Nephron (organoid): ENCODE measurements at regions not wholly inside any gene's neighbourhood (a gene's known extent, or its start where the extent isn't known, plus 50 kb on each side); places are given as distances from the start of the nearest gene placed in this dataset.

Experiments
- H3K27ac Mint-ChIP-seq, 3 experiments: 2 replicates each; pipeline ENCODE4 v1.8.0; 2020; ENCODE audit warnings: mixed read lengths in 3 of 3, mild to moderate bottlenecking in 2 of 3, moderate library complexity in 1 of 3
- H3K27me3 Mint-ChIP-seq: 2 replicates; pipeline ENCODE4 v1.8.0; 2021; ENCODE audit warnings: low read depth, mild to moderate bottlenecking, moderate library complexity, mixed read lengths
- H3K36me3 Mint-ChIP-seq: 2 replicates; pipeline ENCODE4 v1.8.0; 2020; ENCODE audit warnings: low read depth, mixed read lengths
- H3K4me1 Mint-ChIP-seq: 2 replicates; pipeline ENCODE4 v1.8.0; 2020; ENCODE audit warnings: mixed read lengths
- H3K4me3 Mint-ChIP-seq, 3 experiments: 2 replicates each; pipeline ENCODE4 v1.8.0; 2020; ENCODE audit warnings: mild to moderate bottlenecking in 3 of 3, mixed read lengths in 3 of 3, moderate library complexity in 2 of 3
- H3K9me3 Mint-ChIP-seq: 2 replicates; pipeline ENCODE4 v1.8.0; 2020; ENCODE audit warnings: mixed read lengths
- TF ChIP-seq, protein P1 (sequence below), 3 experiments: fragments of 200-600 bp; sonication (generic); IDR thresholded peaks; one replicate each; pipeline ENCODE4 v1.5.0; 2021; ENCODE audit warnings: antibody characterized with exemption in 3 of 3; ENCODE audit not compliant: unreplicated experiment in 3 of 3

DNA sequence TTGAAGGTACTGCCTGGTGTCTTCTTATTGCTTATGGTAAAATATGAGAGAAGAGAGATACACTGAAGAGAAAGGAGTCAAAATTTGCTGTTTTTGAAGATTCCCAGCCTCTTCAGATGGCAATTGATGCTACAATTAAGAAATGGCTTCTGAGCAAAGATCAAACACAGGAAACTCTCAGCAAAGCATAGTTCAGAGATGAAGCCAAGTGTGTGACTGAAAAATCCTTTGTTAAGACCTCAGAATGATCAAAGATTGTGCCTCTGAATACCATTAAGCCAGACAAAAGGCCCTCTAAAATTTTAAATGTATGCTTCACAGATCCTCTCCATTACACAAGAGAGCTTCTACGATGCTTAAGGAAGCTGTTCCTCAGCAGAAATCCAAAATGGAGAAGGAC is 216.3 kb downstream of the UXS1 start:
- Mint-ChIP-seq H3K4me1 (no peaks in the 10 kb centered on the region), H3K9me3 (peaks cover 27% of the 10 kb centered on the region), H3K36me3 (no peaks in the 10 kb centered on the region), H3K27me3 (peaks cover 5% of the 10 kb centered on the region), H3K27ac (no peak overlapping the region), H3K4me3 (no peak overlapping the region)
- TF ChIP-seq, protein P1, sequence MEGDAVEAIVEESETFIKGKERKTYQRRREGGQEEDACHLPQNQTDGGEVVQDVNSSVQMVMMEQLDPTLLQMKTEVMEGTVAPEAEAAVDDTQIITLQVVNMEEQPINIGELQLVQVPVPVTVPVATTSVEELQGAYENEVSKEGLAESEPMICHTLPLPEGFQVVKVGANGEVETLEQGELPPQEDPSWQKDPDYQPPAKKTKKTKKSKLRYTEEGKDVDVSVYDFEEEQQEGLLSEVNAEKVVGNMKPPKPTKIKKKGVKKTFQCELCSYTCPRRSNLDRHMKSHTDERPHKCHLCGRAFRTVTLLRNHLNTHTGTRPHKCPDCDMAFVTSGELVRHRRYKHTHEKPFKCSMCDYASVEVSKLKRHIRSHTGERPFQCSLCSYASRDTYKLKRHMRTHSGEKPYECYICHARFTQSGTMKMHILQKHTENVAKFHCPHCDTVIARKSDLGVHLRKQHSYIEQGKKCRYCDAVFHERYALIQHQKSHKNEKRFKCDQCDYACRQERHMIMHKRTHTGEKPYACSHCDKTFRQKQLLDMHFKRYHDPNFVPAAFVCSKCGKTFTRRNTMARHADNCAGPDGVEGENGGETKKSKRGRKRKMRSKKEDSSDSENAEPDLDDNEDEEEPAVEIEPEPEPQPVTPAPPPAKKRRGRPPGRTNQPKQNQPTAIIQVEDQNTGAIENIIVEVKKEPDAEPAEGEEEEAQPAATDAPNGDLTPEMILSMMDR (IDR thresholded peaks at IDR 0.05; ENCODE audit: unreplicated experiment in 3 of 3): no peak

DNA sequence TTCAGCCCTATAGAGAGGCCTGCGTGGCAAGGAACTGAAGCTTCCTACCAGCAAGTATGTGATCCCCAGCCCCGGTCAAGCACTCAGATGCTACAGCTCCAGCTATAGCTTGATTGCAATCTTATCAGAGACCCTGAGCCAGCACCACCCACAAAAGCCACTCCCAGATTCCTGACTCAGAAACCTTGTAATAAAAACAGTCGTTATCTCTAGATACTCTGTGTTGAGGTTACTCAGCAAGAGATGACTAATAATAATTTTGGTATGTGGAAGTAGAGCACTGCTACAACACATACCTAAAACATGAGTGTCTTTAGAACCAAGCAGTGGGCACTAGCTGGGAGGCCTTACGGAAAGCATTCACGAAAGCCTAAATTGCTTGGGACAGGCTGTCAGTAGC is 216.9 kb downstream of the UXS1 start:
- TF ChIP-seq, protein P1 (IDR thresholded peaks at IDR 0.05; ENCODE audit: unreplicated experiment in 3 of 3): no peak
- Mint-ChIP-seq H3K4me1 (no peaks in the 10 kb centered on the region), H3K4me3 (no peak overlapping the region), H3K9me3 (peaks cover 27% of the 10 kb centered on the region), H3K36me3 (no peaks in the 10 kb centered on the region), H3K27me3 (peaks cover 9% of the 10 kb centered on the region), H3K27ac (no peak overlapping the region)

DNA sequence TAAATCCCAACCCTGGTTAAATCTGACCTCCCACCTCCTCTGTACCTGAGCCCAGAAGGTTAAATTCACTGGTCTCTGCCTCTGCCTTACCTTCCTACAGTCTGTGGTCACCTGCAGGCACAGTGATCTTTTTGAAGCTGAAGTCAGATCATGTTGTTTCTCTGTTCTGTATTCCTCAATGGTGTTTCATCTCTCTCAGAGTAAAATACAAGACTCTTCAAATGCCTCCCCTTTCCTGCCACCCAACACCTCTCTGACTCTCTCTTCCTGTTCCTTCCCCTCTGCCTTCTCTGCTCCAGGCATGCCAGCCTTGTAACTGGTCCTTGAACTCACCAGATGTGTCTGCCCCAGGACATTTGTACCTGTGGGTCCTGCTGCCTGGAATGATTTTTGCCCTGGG is 219.3 kb downstream of the UXS1 start:
- no peaks in the 10 kb centered on the region for H3K36me3 Mint-ChIP-seq
- no peaks in the 10 kb centered on the region for H3K4me1 Mint-ChIP-seq
- TF ChIP-seq, protein P1 (IDR thresholded peaks at IDR 0.05; ENCODE audit: unreplicated experiment in 3 of 3): no peak
- peaks cover 22% of the 10 kb centered on the region for H3K9me3 Mint-ChIP-seq
- no peak overlapping the region for H3K27ac Mint-ChIP-seq
- H3K4me3 Mint-ChIP-seq: no peak overlapping the region
- H3K27me3 Mint-ChIP-seq: peaks cover 13% of the 10 kb centered on the region

DNA sequence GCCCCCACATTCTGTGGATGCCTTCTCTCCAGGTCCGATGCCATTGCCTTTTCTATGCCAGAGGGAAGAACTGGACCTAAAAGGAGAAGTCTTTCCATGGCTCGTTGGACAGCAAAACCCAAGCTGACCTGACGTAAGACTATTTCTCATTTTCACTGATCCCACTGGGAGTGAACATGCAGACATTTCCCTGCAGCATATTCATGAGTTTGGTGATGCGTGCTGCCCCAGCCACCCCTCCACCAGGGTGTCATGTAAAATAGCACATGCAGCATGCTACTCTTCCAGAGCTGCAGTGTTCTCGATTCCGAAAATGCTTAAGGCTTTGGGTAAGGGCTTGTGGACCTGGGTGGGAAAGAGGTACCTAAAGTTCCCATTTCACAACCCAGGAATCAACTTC is 221.2 kb downstream of the UXS1 start:
- Mint-ChIP-seq H3K27me3 (peaks cover 13% of the 10 kb centered on the region), H3K4me1 (no peaks in the 10 kb centered on the region), H3K9me3 (peaks cover 8% of the 10 kb centered on the region), H3K27ac (peak overlapping the region in 1 of 3 experiments; percentile 25), H3K4me3 (no peak overlapping the region), H3K36me3 (no peaks in the 10 kb centered on the region)
- TF ChIP-seq, protein P1 (IDR thresholded peaks at IDR 0.05; ENCODE audit: unreplicated experiment in 3 of 3): no peak

DNA sequence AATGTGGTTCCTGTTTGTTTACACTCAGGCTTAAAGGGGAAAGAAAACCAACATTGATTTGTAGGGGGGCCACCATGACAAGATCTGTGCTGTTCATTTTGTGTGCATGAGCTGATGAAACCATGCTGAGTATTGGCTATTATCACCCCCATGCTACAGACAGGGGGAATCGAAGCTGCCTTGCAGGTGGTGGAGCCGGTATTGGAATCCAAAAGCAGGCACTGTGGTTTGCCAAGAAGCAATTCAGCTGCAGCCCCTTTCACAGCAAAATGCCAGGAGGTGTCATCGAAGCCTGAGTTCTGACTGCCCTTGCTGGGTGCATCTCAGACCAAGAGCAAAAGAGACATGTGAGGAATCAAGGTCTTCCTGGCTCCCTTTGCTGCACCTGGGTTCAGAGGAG is 221.9 kb downstream of the UXS1 start:
- TF ChIP-seq, protein P1 (IDR thresholded peaks at IDR 0.05; ENCODE audit: unreplicated experiment in 3 of 3): no peak
- H3K4me3 Mint-ChIP-seq: no peak overlapping the region
- peak overlapping the region in 1 of 3 experiments; percentile 25 for H3K27ac Mint-ChIP-seq
- no peaks in the 10 kb centered on the region for H3K36me3 Mint-ChIP-seq
- peaks cover 13% of the 10 kb centered on the region for H3K27me3 Mint-ChIP-seq
- H3K9me3 Mint-ChIP-seq: peaks cover 3% of the 10 kb centered on the region
- H3K4me1 Mint-ChIP-seq: no peaks in the 10 kb centered on the region

DNA sequence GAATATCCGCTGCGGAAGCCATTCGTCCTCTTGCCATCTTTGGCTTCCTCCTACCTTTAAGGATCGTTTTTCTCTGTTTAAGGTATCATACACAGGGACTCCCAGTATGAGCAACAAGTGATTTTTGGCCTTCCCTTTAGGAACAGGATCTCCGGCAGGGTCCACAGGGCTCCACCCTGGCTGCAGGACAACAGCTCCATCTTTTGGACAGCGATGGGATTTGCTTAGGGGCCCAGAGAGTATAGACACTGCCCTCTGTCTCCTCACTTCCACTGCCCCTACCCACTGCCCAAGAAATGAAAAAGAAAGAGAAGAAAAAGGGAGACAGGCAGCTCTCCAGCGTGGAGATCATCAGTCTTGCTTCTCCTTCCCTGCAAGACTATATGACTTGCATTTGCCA is 224.5 kb downstream of the UXS1 start:
- H3K36me3 Mint-ChIP-seq: no peaks in the 10 kb centered on the region
- H3K27ac Mint-ChIP-seq: no peak overlapping the region
- no peaks in the 10 kb centered on the region for H3K4me1 Mint-ChIP-seq
- TF ChIP-seq, protein P1 (IDR thresholded peaks at IDR 0.05; ENCODE audit: unreplicated experiment in 3 of 3): no peak
- H3K9me3 Mint-ChIP-seq: peaks cover 3% of the 10 kb centered on the region
- H3K4me3 Mint-ChIP-seq: no peak overlapping the region
- peaks cover 11% of the 10 kb centered on the region for H3K27me3 Mint-ChIP-seq
